ENCODE measurements at regions not wholly inside any gene's neighbourhood (a gene's known extent, or its start where the extent isn't known, plus 50 kb on each side); places are given as distances from the start of the nearest gene placed in this dataset.

DNA sequence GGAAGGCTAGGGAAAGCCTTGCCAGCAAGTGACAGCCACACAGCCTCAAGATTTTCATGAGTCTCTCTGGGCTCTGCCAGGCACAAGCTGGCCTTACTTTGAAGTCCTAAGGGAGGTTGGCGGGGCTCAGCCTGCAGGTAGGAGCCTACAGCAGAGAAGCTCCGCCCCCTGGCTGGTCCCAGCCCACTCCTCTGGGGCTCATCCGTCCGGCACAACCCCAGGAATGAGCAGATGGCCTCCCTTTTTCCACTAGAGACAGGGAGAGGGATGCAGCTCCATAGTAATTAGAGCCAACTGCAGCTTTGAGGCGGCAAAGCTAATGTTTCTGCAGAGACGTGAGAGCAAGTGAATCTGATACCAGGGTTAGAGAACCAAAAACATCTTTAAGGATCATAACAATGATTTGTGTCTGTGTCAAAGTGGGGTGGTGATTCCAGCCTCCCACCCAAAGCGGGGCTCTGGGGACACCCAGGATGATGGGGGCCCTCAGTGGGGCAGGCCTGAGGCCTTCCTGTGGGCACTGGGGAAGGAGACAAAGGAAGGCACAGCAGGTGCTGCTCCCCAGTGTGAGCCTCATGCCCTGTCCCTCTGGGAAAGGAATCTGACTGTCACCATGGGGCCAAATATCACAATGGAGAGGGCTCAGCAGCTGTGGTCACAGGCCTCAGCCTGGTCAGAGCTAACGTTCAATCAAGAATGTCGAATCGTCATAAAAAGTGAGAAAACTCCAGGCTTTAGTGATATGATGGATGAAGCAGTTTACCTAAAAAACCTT is 61.5 kb downstream of the RBFOX3 start:
- Histone ChIP-seq H3K23me2 (ENCODE audit: insufficient read length, low read depth, low read length, poor library complexity, severe bottlenecking) (no peaks in the 10 kb centered on the region), H3T11ph (ENCODE audit: low read length) (no peak overlapping the region), H2BK5ac (ENCODE audit: insufficient read length, low read length) (no peak overlapping the region), H2BK20ac (ENCODE audit: low read depth, low read length, poor library complexity, severe bottlenecking) (no peak overlapping the region), H2BK15ac (ENCODE audit: low read depth, low read length) (no peak overlapping the region), H2BK120ac (ENCODE audit: low read depth, low read length, poor library complexity, severe bottlenecking) (no peak overlapping the region), H3K4me1 (ENCODE audit: insufficient read depth, low read length) (peaks cover 8% of the 10 kb centered on the region; the same call in 1 of the 2 replicates), H3K79me1 (ENCODE audit: insufficient read depth, low read depth, low read length, poor library complexity, severe bottlenecking) (no peaks in the 10 kb centered on the region), H3K27ac (ENCODE audit: insufficient read length, low read depth, low read length) (no peak overlapping the region), H3K18ac (ENCODE audit: insufficient read length, low read depth, low read length) (no peak overlapping the region), H4K5ac (ENCODE audit: insufficient read length, low read depth, low read length) (no peak overlapping the region), H3K56ac (ENCODE audit: insufficient read length, low read depth, low read length) (no peak overlapping the region), H2AK5ac (ENCODE audit: insufficient read length, low read length) (no peak overlapping the region), H2AFZ (ENCODE audit: low read length) (no peak overlapping the region), H3K79me2 (ENCODE audit: insufficient read depth, low read length) (no peaks in the 10 kb centered on the region), H4K20me1 (ENCODE audit: control insufficient read depth, insufficient read depth, insufficient read length) (peaks cover 4% of the 10 kb centered on the region), H3K9ac (ENCODE audit: extremely low read depth, insufficient read length, low read length) (no peak overlapping the region), H2BK12ac (ENCODE audit: insufficient read length, low read depth, low read length) (no peak overlapping the region), H4K8ac (replicated peaks; ENCODE audit: insufficient read length, low read depth, low read length) (no peak overlapping the region), H3K23ac (ENCODE audit: insufficient read length, low read depth, low read length) (no peak overlapping the region), H4K91ac (ENCODE audit: insufficient read length, low read depth, low read length) (no peak overlapping the region), H3K14ac (ENCODE audit: insufficient read depth, low read length) (no peak overlapping the region), H3K9me3 (ENCODE audit: control insufficient read depth, low read depth, low read length) (no peaks in the 10 kb centered on the region), H3K4me2 (ENCODE audit: insufficient read depth, insufficient read length, low read length) (no peak overlapping the region), H3K4ac (ENCODE audit: low read depth, low read length) (no peak overlapping the region), H3K27me3 (ENCODE audit: insufficient read depth, low read length) (no peaks in the 10 kb centered on the region)
- WGBS (ENCODE audit: extremely low coverage, insufficient read length, low lambda C conversion rate) = no CpG with 5 or more reads among the region's 10 CpGs
- DNase-seq = peak; percentile 75
- Mint-ChIP-seq H3K9me3 (peaks cover 0 to 11% of the 10 kb centered on the region in 2 experiments; a peak in 4 of 5 replicates), H3K4me3 (no peak overlapping the region), H3K27me3 (ENCODE audit: low read depth) (peaks cover 14% of the 10 kb centered on the region), H3K27ac (peak overlapping the region; percentile 54 to 59 (median 58); a peak in 5 of 7 replicates), H3K36me3 (ENCODE audit: insufficient read depth in 1 of 3, low read depth in 3 of 3) (peaks cover 0 to 5% (median 0%) of the 10 kb centered on the region in 3 experiments; a peak in 1 of 7 replicates), H3K4me1 (peaks cover 15 to 20% of the 10 kb centered on the region in 2 experiments)
- TF ChIP-seq, protein P1, sequence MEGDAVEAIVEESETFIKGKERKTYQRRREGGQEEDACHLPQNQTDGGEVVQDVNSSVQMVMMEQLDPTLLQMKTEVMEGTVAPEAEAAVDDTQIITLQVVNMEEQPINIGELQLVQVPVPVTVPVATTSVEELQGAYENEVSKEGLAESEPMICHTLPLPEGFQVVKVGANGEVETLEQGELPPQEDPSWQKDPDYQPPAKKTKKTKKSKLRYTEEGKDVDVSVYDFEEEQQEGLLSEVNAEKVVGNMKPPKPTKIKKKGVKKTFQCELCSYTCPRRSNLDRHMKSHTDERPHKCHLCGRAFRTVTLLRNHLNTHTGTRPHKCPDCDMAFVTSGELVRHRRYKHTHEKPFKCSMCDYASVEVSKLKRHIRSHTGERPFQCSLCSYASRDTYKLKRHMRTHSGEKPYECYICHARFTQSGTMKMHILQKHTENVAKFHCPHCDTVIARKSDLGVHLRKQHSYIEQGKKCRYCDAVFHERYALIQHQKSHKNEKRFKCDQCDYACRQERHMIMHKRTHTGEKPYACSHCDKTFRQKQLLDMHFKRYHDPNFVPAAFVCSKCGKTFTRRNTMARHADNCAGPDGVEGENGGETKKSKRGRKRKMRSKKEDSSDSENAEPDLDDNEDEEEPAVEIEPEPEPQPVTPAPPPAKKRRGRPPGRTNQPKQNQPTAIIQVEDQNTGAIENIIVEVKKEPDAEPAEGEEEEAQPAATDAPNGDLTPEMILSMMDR (conservative IDR thresholded peaks at IDR 0.05) = no peak

Data from H9 (cell line).